K562 (cell line): ENCODE measurements at regions not wholly inside any gene's neighbourhood (a gene's known extent, or its start where the extent isn't known, plus 50 kb on each side); places are given as distances from the start of the nearest gene placed in this dataset.

Experiments
- ATAC-seq: fragments of 200-7000 bp; cut with Tn5 transposase; 3 replicates; pipeline ENCODE4 v1.9.1; 2020; ENCODE audit warnings: moderate library complexity
- BruUV-seq: library from RNA; stranded (reverse); fragments of 400-500 nt; replicated peaks from 2 replicates; lab custom pipeline; 2021; lab: Mats Ljungman, UMichigan
- CTCF ChIA-PET: fragments of 300-600 bp; formaldehyde crosslinking; extraction: SDS; loops from one replicate; lab custom pipeline; 2021; ENCODE audit warnings: low intra/inter-chr PET ratio; lab: Yijun Ruan, JAX
- POLR2A ChIA-PET: fragments of 300-600, 350-650 bp; sonication (Branson Sonifier 250); formaldehyde crosslinking; extraction: SDS; loops from one replicate; lab custom pipeline; 2021; ENCODE audit warnings: antibody characterized with exemption, inconsistent platforms; lab: Yijun Ruan, JAX
- DNase-seq, 4 experiments: peaks; one replicate each; pipeline versions ENCODE4 v3.0.0 to v3.0.0-alpha.2; 2011 to 2018; ENCODE audit warnings: low spot score in 3 of 4, mixed read lengths in 3 of 4; ENCODE audit errors: extremely low read depth in 1 of 4
- FAIRE-seq: peaks from 2 replicates; lab custom pipeline; 2011; peaks lifted over from hg19 to GRCh38; lab: Jason Lieb, UNC
- H2AFZ ChIP-seq: 2 replicates; pipeline ENCODE4 v1.6.0; 2011; ENCODE audit warnings: low read depth, low read length, control low read depth, inconsistent platforms
- H3K27ac ChIP-seq: fragments of 200-600 bp; 3 replicates; pipeline ENCODE4 v1.8.0; 2011; ENCODE audit warnings: low read depth, mild to moderate bottlenecking, control low read depth, inconsistent platforms, low read length, moderate library complexity, mixed read lengths; ENCODE audit errors: extremely low read depth
- H3K27me3 ChIP-seq, 2 experiments: fragments of 300-600 bp in 1 of 2; 2 replicates in 1 of 2; 3 replicates in 1 of 2; pipeline versions ENCODE4 v1.6.0 to v1.8.0; 2011; ENCODE audit warnings: inconsistent platforms in 2 of 2, low read length in 2 of 2, mild to moderate bottlenecking in 1 of 2, mixed read lengths in 1 of 2, moderate library complexity in 1 of 2; ENCODE audit not compliant: control insufficient read depth in 2 of 2, insufficient read depth in 2 of 2
- H3K36me3 ChIP-seq: fragments of 300-600 bp; 3 replicates; pipeline ENCODE4 v1.8.0; 2011; ENCODE audit warnings: mild to moderate bottlenecking, low read length, inconsistent platforms; ENCODE audit not compliant: control insufficient read depth, insufficient read depth
- H3K4me1 ChIP-seq, 2 experiments: fragments of 200-600 bp in 1 of 2; replicated peaks in 1 of 2; 2 replicates in 1 of 2; 3 replicates in 1 of 2; pipeline versions ENCODE4 v1.5.1 to v1.8.0; 2011; ENCODE audit warnings: inconsistent platforms in 2 of 2, low read length in 2 of 2, mild to moderate bottlenecking in 1 of 2, mixed read lengths in 1 of 2, moderate library complexity in 1 of 2; ENCODE audit not compliant: control insufficient read depth in 2 of 2, insufficient read depth in 2 of 2
- H3K4me2 ChIP-seq: 2 replicates; pipeline ENCODE4 v1.6.1; 2011; ENCODE audit warnings: low read length, control low read depth, inconsistent platforms, mixed read lengths; ENCODE audit not compliant: insufficient read depth
- H3K4me3 ChIP-seq: fragments of 200-600 bp; sonication (generic), shearing (Covaris generic); 2 replicates; pipeline ENCODE4 v1.5.1; 2016; ENCODE audit warnings: control low read depth, inconsistent platforms
- H3K79me2 ChIP-seq: fragments of 200-600 bp; 3 replicates; pipeline ENCODE4 v1.8.0; 2011; ENCODE audit warnings: low read length, inconsistent platforms; ENCODE audit not compliant: control insufficient read depth, insufficient read depth
- H3K9ac ChIP-seq, 2 experiments: 2 replicates each; pipeline versions ENCODE4 v1.6.0 to v1.6.1; 2011; ENCODE audit warnings: low read depth in 2 of 2, low read length in 2 of 2, control low read depth in 1 of 2, inconsistent platforms in 1 of 2, mild to moderate bottlenecking in 1 of 2, mixed read lengths in 1 of 2; ENCODE audit not compliant: insufficient read depth in 1 of 2
- H3K9me1 ChIP-seq: one replicate; pipeline ENCODE4 v1.6.0; 2011; ENCODE audit warnings: inconsistent platforms, mild to moderate bottlenecking, low read length, moderate library complexity; ENCODE audit not compliant: control insufficient read depth, insufficient read depth
- H3K9me3 ChIP-seq: replicated peaks from 2 replicates; pipeline ENCODE4 v1.5.1; 2011; ENCODE audit warnings: low read depth, low read length, inconsistent platforms; ENCODE audit not compliant: control insufficient read depth, insufficient read depth
- H4K20me1 ChIP-seq: replicated peaks from 2 replicates; pipeline ENCODE4 v1.6.1; 2011; ENCODE audit warnings: low read length, inconsistent platforms, mixed read lengths; ENCODE audit not compliant: control insufficient read depth, insufficient read depth
- E2F6 ChIP-seq, 2 experiments: IDR thresholded peaks; 2 replicates each; pipeline ENCODE4 v1.6.1; 2011; ENCODE audit warnings: borderline replicate concordance in 1 of 2, control low read depth in 1 of 2, low read depth in 1 of 2, low read length in 1 of 2, mild to moderate bottlenecking in 1 of 2, mixed read lengths in 1 of 2, moderate library complexity in 1 of 2; ENCODE audit not compliant: insufficient read depth in 1 of 2, insufficient read length in 1 of 2, poor library complexity in 1 of 2, severe bottlenecking in 1 of 2; ENCODE audit errors: extremely low read depth in 1 of 2
- KLF6 ChIP-seq: fragments of 250-450 bp; sonication (Bioruptor Pico); IDR thresholded peaks from 2 replicates; pipeline ENCODE4 v1.4.0; 2020; ENCODE audit warnings: mild to moderate bottlenecking, moderate library complexity, borderline replicate concordance
- SMAD1 ChIP-seq: fragments of 150-350 bp; IDR thresholded peaks from 2 replicates; pipeline ENCODE4 v1.6.1; 2014; ENCODE audit warnings: low read length, low read depth; ENCODE audit not compliant: partially characterized antibody
- WGBS: fragments of 100-300 bp; shearing (Covaris generic); methylation state at CpG from one replicate; pipeline ENCODE4 v1.1.6; 2016; ENCODE audit warnings: low coverage, mixed read lengths; ENCODE audit not compliant: insufficient coverage; ENCODE audit errors: missing lambda C conversion rate; 5-methylcytosine and 5-hydroxymethylcytosine counted together
- in situ Hi-C: fragments of 300-500 bp; cut with MboI; formaldehyde crosslinking; loops from 4 replicates; pipeline ENCODE4 v1.15.0; 2018; ENCODE audit warnings: inconsistent platforms, mixed read lengths
- intact Hi-C: fragments of 100-400 bp; cut with micrococcal nuclease; formaldehyde crosslinking; loops from 2 replicates; pipeline ENCODE4 v1.14.2; 2022
- TF ChIP-seq, protein P1 (sequence below): sonication (generic); formaldehyde crosslinking; IDR thresholded peaks from 2 replicates; pipeline ENCODE4 v1.8.1; 2023; ENCODE audit warnings: mild to moderate bottlenecking, missing genetic modification reagents
- TF ChIP-seq, protein P2 (sequence below): IDR thresholded peaks from 2 replicates; pipeline ENCODE4 v1.6.1; 2011; ENCODE audit not compliant: insufficient read length; ENCODE audit errors: extremely low read depth
- TF ChIP-seq, protein P3 (sequence below): fragments of 250-450 bp; sonication (Bioruptor Pico); IDR thresholded peaks from 2 replicates; pipeline ENCODE4 v1.8.0; 2021; ENCODE audit warnings: moderate library complexity, mild to moderate bottlenecking, inconsistent platforms

GRCh38 chr5:165152058-165152457 is 1646.6 kb downstream of the MAT2B start:
- H3K36me3 ChIP-seq, result no peaks in the 10 kb centered on the region
- ChIA-PET CTCF (no interaction called here), POLR2A (no interaction called here)
- H3K4me1 ChIP-seq, result no peaks in the 10 kb centered on the region
- 0 out of 2 replicates have a peak, but pooled peaks cover 2% of the 10 kb centered on the region for H3K9me3 ChIP-seq
- no peak overlapping the region for H3K9ac ChIP-seq
- 4% methylated on average over 2 of the region's 2 CpGs for WGBS
- no peaks in the 10 kb centered on the region for H4K20me1 ChIP-seq
- no peak overlapping the region for H3K4me2 ChIP-seq
- H3K27me3 ChIP-seq, result no peaks in the 10 kb centered on the region
- no peaks in the 10 kb centered on the region for H3K79me2 ChIP-seq
- DNase-seq, result no peak
- no TSS peak for BruUV-seq
- H3K27ac ChIP-seq, result no peak overlapping the region
- no peak overlapping the region for H3K4me3 ChIP-seq
- intact Hi-C loops (no loop called here), in situ Hi-C loops (no loop called here)
- H3K9me1 ChIP-seq, result no peaks in the 10 kb centered on the region
- no peak for ATAC-seq
- no peak overlapping the region for H2AFZ ChIP-seq
- TF ChIP-seq SMAD1 (no peak), E2F6 (IDR thresholded peaks at IDR 0.05; ENCODE audit: borderline replicate concordance in 1 of 2, extremely low read depth in 1 of 2, insufficient read depth in 1 of 2, insufficient read length in 1 of 2, low read depth in 1 of 2, low read length in 1 of 2, poor library complexity in 1 of 2, severe bottlenecking in 1 of 2) (no peak), KLF6 (no peak)
- TF ChIP-seq, protein P1, sequence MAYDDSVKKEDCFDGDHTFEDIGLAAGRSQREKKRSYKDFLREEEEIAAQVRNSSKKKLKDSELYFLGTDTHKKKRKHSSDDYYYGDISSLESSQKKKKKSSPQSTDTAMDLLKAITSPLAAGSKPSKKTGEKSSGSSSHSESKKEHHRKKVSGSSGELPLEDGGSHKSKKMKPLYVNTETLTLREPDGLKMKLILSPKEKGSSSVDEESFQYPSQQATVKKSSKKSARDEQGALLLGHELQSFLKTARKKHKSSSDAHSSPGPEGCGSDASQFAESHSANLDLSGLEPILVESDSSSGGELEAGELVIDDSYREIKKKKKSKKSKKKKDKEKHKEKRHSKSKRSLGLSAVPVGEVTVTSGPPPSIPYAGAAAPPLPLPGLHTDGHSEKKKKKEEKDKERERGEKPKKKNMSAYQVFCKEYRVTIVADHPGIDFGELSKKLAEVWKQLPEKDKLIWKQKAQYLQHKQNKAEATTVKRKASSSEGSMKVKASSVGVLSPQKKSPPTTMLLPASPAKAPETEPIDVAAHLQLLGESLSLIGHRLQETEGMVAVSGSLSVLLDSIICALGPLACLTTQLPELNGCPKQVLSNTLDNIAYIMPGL (CRISPR knock-in tag), result no peak
- TF ChIP-seq, protein P2, sequence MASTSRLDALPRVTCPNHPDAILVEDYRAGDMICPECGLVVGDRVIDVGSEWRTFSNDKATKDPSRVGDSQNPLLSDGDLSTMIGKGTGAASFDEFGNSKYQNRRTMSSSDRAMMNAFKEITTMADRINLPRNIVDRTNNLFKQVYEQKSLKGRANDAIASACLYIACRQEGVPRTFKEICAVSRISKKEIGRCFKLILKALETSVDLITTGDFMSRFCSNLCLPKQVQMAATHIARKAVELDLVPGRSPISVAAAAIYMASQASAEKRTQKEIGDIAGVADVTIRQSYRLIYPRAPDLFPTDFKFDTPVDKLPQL, result no peak
- TF ChIP-seq, protein P3, sequence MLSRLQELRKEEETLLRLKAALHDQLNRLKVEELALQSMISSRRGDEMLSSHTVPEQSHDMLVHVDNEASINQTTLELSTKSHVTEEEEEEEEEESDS, result no peak
- FAIRE-seq, result no peak
